ENCODE measurements at regions not wholly inside any gene's neighbourhood (a gene's known extent, or its start where the extent isn't known, plus 50 kb on each side); places are given as distances from the start of the nearest gene placed in this dataset.

- TF ChIP-seq CTCF (conservative IDR thresholded peaks at IDR 0.05; ENCODE audit: low read depth in 2 of 2) (no peak), EZH2 (IDR thresholded peaks at IDR 0.05; ENCODE audit: low read depth, unreplicated experiment) (no peak), REST (IDR thresholded peaks at IDR 0.05; ENCODE audit: unreplicated experiment) (no peak), CREB1 (CRISPR knock-in tag; IDR thresholded peaks at IDR 0.05; ENCODE audit: low read depth) (no peak), EZH2phosphoT487 (IDR thresholded peaks at IDR 0.05; ENCODE audit: unreplicated experiment) (no peak), ETS1 (IDR thresholded peaks at IDR 0.05) (no peak), NANOG (IDR thresholded peaks at IDR 0.05; ENCODE audit: borderline replicate concordance) (no peak), POLR2AphosphoS5 (IDR thresholded peaks at IDR 0.05; ENCODE audit: low read depth) (no peak), JUNB (IDR thresholded peaks at IDR 0.05; ENCODE audit: unreplicated experiment) (no peak), ZNF331 (CRISPR knock-in tag; IDR thresholded peaks at IDR 0.05; ENCODE audit: low read depth) (no peak), ZNF114 (CRISPR knock-in tag; IDR thresholded peaks at IDR 0.05) (no peak), STAT1 (IDR thresholded peaks at IDR 0.05; ENCODE audit: unreplicated experiment) (no peak)
These were observed 438.0 kb upstream of the CPEB2 start for GRCh38 chr4:14564281-14564680.

Data from GM23338 (cell line).